IMR-90 (cell line): ENCODE measurements at regions not wholly inside any gene's neighbourhood (a gene's known extent, or its start where the extent isn't known, plus 50 kb on each side); places are given as distances from the start of the nearest gene placed in this dataset.

Experiments
- ATAC-seq: fragments of 200-7000 bp; cut with Tn5 transposase; 2 replicates; pipeline ENCODE4 v1.9.1; 2020; ENCODE audit warnings: low read depth, mild to moderate bottlenecking, moderate library complexity
- BruUV-seq: library from RNA; stranded (reverse); fragments of 400-500 nt; replicated peaks from 2 replicates; lab custom pipeline; 2021; lab: Mats Ljungman, UMichigan
- CTCF ChIA-PET: fragments of 300-600 bp; formaldehyde crosslinking; extraction: SDS; loops from one replicate; lab custom pipeline; 2021; ENCODE audit warnings: antibody characterized with exemption; lab: Yijun Ruan, JAX
- POLR2A ChIA-PET: fragments of 300-600 bp; sonication (Branson Sonifier 250); formaldehyde crosslinking; loops from one replicate; lab custom pipeline; 2022; ENCODE audit warnings: antibody characterized with exemption; ENCODE audit not compliant: unreplicated experiment; lab: Charles Lee
- DNase-seq: peaks from one replicate; pipeline ENCODE4 v3.0.0; 2013
- H2AFZ ChIP-seq: replicated peaks from 2 replicates; pipeline ENCODE3; 2013; ENCODE audit warnings: low read length, mild to moderate bottlenecking; ENCODE audit not compliant: poor library complexity
- H2AK5ac ChIP-seq: 2 replicates; pipeline ENCODE4 v1.6.1; 2013; ENCODE audit warnings: low read depth, low read length, inconsistent platforms
- H2AK9ac ChIP-seq: replicated peaks from 2 replicates; pipeline ENCODE3; 2013; ENCODE audit warnings: mild to moderate bottlenecking, low read depth, low read length, moderate library complexity; ENCODE audit not compliant: poor library complexity
- H2BK120ac ChIP-seq: 2 replicates; pipeline ENCODE4 v1.6.1; 2013; ENCODE audit warnings: low read depth, low read length, inconsistent platforms
- H2BK15ac ChIP-seq: 3 replicates; pipeline ENCODE4 v1.6.1; 2013; ENCODE audit warnings: low read depth, low read length, inconsistent platforms
- H2BK20ac ChIP-seq: 2 replicates; pipeline ENCODE4 v1.6.1; 2013; ENCODE audit warnings: low read depth, mild to moderate bottlenecking, inconsistent platforms, low read length, moderate library complexity
- H2BK5ac ChIP-seq: 2 replicates; pipeline ENCODE4 v1.6.1; 2013; ENCODE audit warnings: mild to moderate bottlenecking, low read depth, low read length, inconsistent platforms; ENCODE audit not compliant: poor library complexity, severe bottlenecking
- H3K14ac ChIP-seq: replicated peaks from 2 replicates; pipeline ENCODE4 v1.6.1; 2013; ENCODE audit warnings: low read depth, low read length, inconsistent platforms
- H3K18ac ChIP-seq: 2 replicates; pipeline ENCODE4 v1.6.1; 2013; ENCODE audit warnings: low read depth, low read length, control low read depth
- H3K23ac ChIP-seq: 2 replicates; pipeline ENCODE4 v1.6.1; 2013; ENCODE audit warnings: low read depth, low read length, inconsistent platforms
- H3K27ac ChIP-seq: 2 replicates; pipeline ENCODE4 v1.5.1; 2013; ENCODE audit warnings: mild to moderate bottlenecking, control low read depth, low read length; ENCODE audit not compliant: insufficient read depth
- H3K27me3 ChIP-seq: 2 replicates; pipeline ENCODE4 v1.6.1; 2013; ENCODE audit warnings: low read length; ENCODE audit not compliant: control insufficient read depth, insufficient read depth
- H3K36me3 ChIP-seq: 2 replicates; pipeline ENCODE4 v1.6.1; 2013; ENCODE audit warnings: low read length, mixed read lengths; ENCODE audit not compliant: control insufficient read depth, insufficient read depth
- H3K4ac ChIP-seq: 2 replicates; pipeline ENCODE4 v1.6.1; 2013; ENCODE audit warnings: low read depth, low read length, inconsistent platforms
- H3K4me1 ChIP-seq: 2 replicates; pipeline ENCODE4 v1.6.1; 2013; ENCODE audit warnings: low read length, mixed read lengths; ENCODE audit not compliant: control insufficient read depth, insufficient read depth
- H3K4me2 ChIP-seq: 2 replicates; pipeline ENCODE4 v1.6.1; 2013; ENCODE audit warnings: low read depth, mild to moderate bottlenecking, control low read depth, low read length, moderate library complexity
- H3K4me3 ChIP-seq: 2 replicates; pipeline ENCODE4 v1.5.1; 2013; ENCODE audit warnings: low read depth, mild to moderate bottlenecking, control low read depth, low read length, moderate library complexity; ENCODE audit not compliant: insufficient read depth
- H3K56ac ChIP-seq: 2 replicates; pipeline ENCODE4 v1.6.1; 2013; ENCODE audit warnings: low read length, inconsistent platforms; ENCODE audit not compliant: insufficient read depth; ENCODE audit errors: extremely low read depth
- H3K79me1 ChIP-seq, 2 experiments: 2 replicates each; pipeline ENCODE4 v1.6.1; 2013; ENCODE audit warnings: low read length in 2 of 2, inconsistent platforms in 1 of 2, low read depth in 1 of 2
- H3K9ac ChIP-seq: 2 replicates; pipeline ENCODE4 v1.6.1; 2013; ENCODE audit warnings: low read depth, low read length, control low read depth
- H3K9me1 ChIP-seq: 2 replicates; pipeline ENCODE4 v1.6.1; 2013; ENCODE audit warnings: low read length, inconsistent platforms; ENCODE audit not compliant: insufficient read depth
- H3K9me3 ChIP-seq: 2 replicates; pipeline ENCODE4 v1.6.1; 2013; ENCODE audit warnings: low read length; ENCODE audit not compliant: control insufficient read depth, insufficient read depth
- H4K20me1 ChIP-seq: 2 replicates; pipeline ENCODE4 v1.6.1; 2013; ENCODE audit warnings: low read length, inconsistent platforms; ENCODE audit not compliant: insufficient read depth
- H4K5ac ChIP-seq: 2 replicates; pipeline ENCODE4 v1.6.1; 2013; ENCODE audit warnings: mild to moderate bottlenecking, low read depth, low read length, control low read depth
- H4K8ac ChIP-seq, 2 experiments: 2 replicates each; pipeline ENCODE4 v1.6.1; 2013; ENCODE audit warnings: low read depth in 2 of 2, low read length in 2 of 2, control low read depth in 1 of 2, inconsistent platforms in 1 of 2
- H4K91ac ChIP-seq: 2 replicates; pipeline ENCODE4 v1.6.1; 2013; ENCODE audit warnings: low read depth, low read length, inconsistent platforms; ENCODE audit not compliant: insufficient read depth
- BHLHE40 ChIP-seq: fragments of 150-350 bp; IDR thresholded peaks from 2 replicates; pipeline ENCODE4 v1.6.1; 2016; ENCODE audit warnings: mild to moderate bottlenecking, low read depth, low read length
- CEBPB ChIP-seq: IDR thresholded peaks from 2 replicates; pipeline ENCODE4 v1.6.1; 2012; ENCODE audit warnings: low read depth, low read length, improper control_type of control experiment
- CHD1 ChIP-seq: IDR thresholded peaks from 2 replicates; pipeline ENCODE4 v1.6.1; 2012; ENCODE audit warnings: low read depth, low read length, improper control_type of control experiment
- FOS ChIP-seq: fragments of 150-350 bp; IDR thresholded peaks from 2 replicates; pipeline ENCODE4 v1.6.1; 2016; ENCODE audit warnings: low read depth, low read length
- MAFK ChIP-seq: IDR thresholded peaks from 2 replicates; pipeline ENCODE4 v1.6.1; 2012; ENCODE audit warnings: low read depth, low read length, improper control_type of control experiment
- MXI1 ChIP-seq: IDR thresholded peaks from 2 replicates; pipeline ENCODE4 v1.6.1; 2012; ENCODE audit warnings: low read depth, mild to moderate bottlenecking, low read length, moderate library complexity, borderline replicate concordance
- RAD21 ChIP-seq: IDR thresholded peaks from 2 replicates; pipeline ENCODE4 v1.6.1; 2012; ENCODE audit warnings: low read length, improper control_type of control experiment
- RFX5 ChIP-seq: IDR thresholded peaks from 2 replicates; pipeline ENCODE4 v1.8.0; 2012; ENCODE audit warnings: low read depth, mild to moderate bottlenecking, low read length, moderate library complexity
- SMC3 ChIP-seq: fragments of 150-350 bp; IDR thresholded peaks from 2 replicates; pipeline ENCODE4 v1.6.1; 2016; ENCODE audit warnings: low read depth, mild to moderate bottlenecking, antibody characterized with exemption, low read length, moderate library complexity
- WGBS, 2 experiments: methylation state at CpG; one replicate each; pipeline versions ENCODE4 v1.1.5 to v1.1.7; 2013; ENCODE audit warnings: missing lambda C conversion rate in 2 of 2; ENCODE audit not compliant: insufficient read length in 1 of 2; ENCODE audit errors: extremely low coverage in 2 of 2; 5-methylcytosine and 5-hydroxymethylcytosine counted together
- dilution Hi-C: fragments of 300-500 bp; cut with HindIII; formaldehyde crosslinking; loops from one replicate; pipeline ENCODE4 v1.14.3; 2018; ENCODE audit warnings: low sequenced_read_pairs; ENCODE audit not compliant: unreplicated experiment
- in situ Hi-C: fragments of 300-500 bp; cut with MboI; formaldehyde crosslinking; loops from 3 replicates; pipeline ENCODE4 v1.14.3; 2019; ENCODE audit warnings: low sequenced_read_pairs, inconsistent platforms, mixed read lengths
- intact Hi-C: fragments of 100-400 bp; cut with micrococcal nuclease; formaldehyde crosslinking; loops from 2 replicates; pipeline ENCODE4 v1.10.0; 2022
- TF ChIP-seq, protein P1 (sequence below): fragments of 150-350 bp; IDR thresholded peaks from 2 replicates; pipeline ENCODE4 v1.6.1; 2017; ENCODE audit warnings: mild to moderate bottlenecking, antibody characterized with exemption, low read length, low read depth

DNA sequence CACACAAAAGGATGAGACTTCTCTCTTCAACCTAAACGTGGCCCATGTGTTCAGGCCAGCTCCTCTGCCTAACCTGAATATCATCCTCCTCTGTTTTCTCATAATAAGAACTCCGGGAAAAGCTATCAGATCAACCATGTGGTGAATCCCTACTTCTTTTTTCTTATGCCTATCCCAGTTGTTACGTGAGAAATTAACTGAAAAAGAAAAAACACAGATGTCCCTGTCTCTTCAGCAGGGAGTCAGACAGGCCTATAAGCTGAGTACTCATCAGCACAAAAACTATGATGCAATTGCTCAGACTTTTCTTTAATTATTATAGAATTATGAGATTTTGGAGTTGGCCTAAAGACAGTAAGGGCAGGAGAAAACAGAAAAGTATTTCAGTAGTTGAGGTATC, 613.0 kb upstream of the FSHR start:
- Histone ChIP-seq H3K4me3 (no peak overlapping the region), H3K79me1 (no peaks in the 10 kb centered on the region), H2BK15ac (no peak overlapping the region), H3K4me2 (no peak overlapping the region), H3K9me3 (peaks cover 20% of the 10 kb centered on the region), H4K5ac (no peak overlapping the region), H3K36me3 (no peaks in the 10 kb centered on the region), H3K9ac (no peak overlapping the region), H3K56ac (no peak overlapping the region), H2BK5ac (no peak overlapping the region), H2AK9ac (no peak overlapping the region), H4K8ac (no peak overlapping the region), H3K27me3 (no peaks in the 10 kb centered on the region), H2AFZ (no peak overlapping the region), H3K14ac (no peak overlapping the region), H2AK5ac (no peak overlapping the region), H3K4me1 (no peaks in the 10 kb centered on the region), H3K9me1 (no peaks in the 10 kb centered on the region), H4K20me1 (no peaks in the 10 kb centered on the region), H3K27ac (no peak overlapping the region), H3K23ac (no peak overlapping the region), H3K4ac (no peak overlapping the region), H3K18ac (no peak overlapping the region), H2BK120ac (no peak overlapping the region), H2BK20ac (no peak overlapping the region), H4K91ac (no peak overlapping the region)
- POLR2A ChIA-PET, result no interaction called here
- intact Hi-C loops, result no loop called here
- no CpG with 5 or more reads among the region's 3 CpGs for WGBS, 2 experiments
- DNase-seq (no peak), ATAC-seq (no peak)
- CTCF ChIA-PET, result no interaction called here
- in situ Hi-C loops, result no loop called here
- dilution Hi-C loops, result no loop called here
- no peak for TF ChIP-seq CEBPB
- TF ChIP-seq SMC3, result no peak
- TF ChIP-seq BHLHE40, result no peak
- TF ChIP-seq MAFK, result no peak
- TF ChIP-seq, protein P1, sequence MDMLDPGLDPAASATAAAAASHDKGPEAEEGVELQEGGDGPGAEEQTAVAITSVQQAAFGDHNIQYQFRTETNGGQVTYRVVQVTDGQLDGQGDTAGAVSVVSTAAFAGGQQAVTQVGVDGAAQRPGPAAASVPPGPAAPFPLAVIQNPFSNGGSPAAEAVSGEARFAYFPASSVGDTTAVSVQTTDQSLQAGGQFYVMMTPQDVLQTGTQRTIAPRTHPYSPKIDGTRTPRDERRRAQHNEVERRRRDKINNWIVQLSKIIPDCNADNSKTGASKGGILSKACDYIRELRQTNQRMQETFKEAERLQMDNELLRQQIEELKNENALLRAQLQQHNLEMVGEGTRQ, result no peak
- TF ChIP-seq RAD21, result no peak
- TF ChIP-seq MXI1, result no peak
- no peak for TF ChIP-seq FOS
- TF ChIP-seq CHD1, result no peak
- no peak for TF ChIP-seq RFX5
- BruUV-seq, result no TSS peak
